Colon (tissue), 2 donors: ENCODE measurements at regions not wholly inside any gene's neighbourhood (a gene's known extent, or its start where the extent isn't known, plus 50 kb on each side); places are given as distances from the start of the nearest gene placed in this dataset.

Experiments
- FAIRE-seq: peaks from 2 replicates; lab custom pipeline; 2012; peaks lifted over from hg19 to GRCh38; lab: Jason Lieb, UNC
- donor health status: control.
- donor health status: control.

GRCh38 chr2:181770150-181770549 is 89.8 kb upstream of the NEUROD1 start:
- no peak for FAIRE-seq

- no peak for FAIRE-seq
Measured at GRCh38 chr2:181771356-181771755, 91.0 kb upstream of the NEUROD1 start.

- FAIRE-seq, result no peak
Measured at GRCh38 chr2:181772334-181772733, 92.0 kb upstream of the NEUROD1 start.

GRCh38 chr2:181772777-181773176 is 92.5 kb upstream of the NEUROD1 start:
- no peak for FAIRE-seq

GRCh38 chr2:181774685-181775084 is 94.4 kb upstream of the NEUROD1 start:
- FAIRE-seq, result no peak

- FAIRE-seq, result no peak
Measured at GRCh38 chr2:181776336-181776735, 96.0 kb upstream of the NEUROD1 start.

- no peak for FAIRE-seq
Measured at GRCh38 chr2:181777734-181778133, 97.4 kb upstream of the NEUROD1 start.

GRCh38 chr2:181778621-181779201 is 98.4 kb upstream of the NEUROD1 start:
- FAIRE-seq, result no peak

- FAIRE-seq, result no peak
Measured at GRCh38 chr2:181779288-181780021, 99.1 kb upstream of the NEUROD1 start.

GRCh38 chr2:181780047-181780651 is 99.8 kb upstream of the NEUROD1 start:
- no peak for FAIRE-seq

- peak; percentile 57 for FAIRE-seq
Measured at GRCh38 chr2:181780657-181781056, 100.3 kb upstream of the NEUROD1 start.

GRCh38 chr2:181781078-181781786 is 100.9 kb upstream of the NEUROD1 start:
- no peak for FAIRE-seq

GRCh38 chr2:181782660-181783059 is 102.3 kb upstream of the NEUROD1 start:
- no peak for FAIRE-seq

- FAIRE-seq, result no peak
Measured at GRCh38 chr2:181784556-181784955, 104.2 kb upstream of the NEUROD1 start.

GRCh38 chr2:181785691-181786344 is 105.5 kb upstream of the NEUROD1 start:
- no peak for FAIRE-seq

GRCh38 chr2:181786371-181787228 is 104.9 kb upstream of the ITPRID2 start:
- FAIRE-seq, result no peak

- no peak for FAIRE-seq
Measured at GRCh38 chr2:181787310-181788048, 104.1 kb upstream of the ITPRID2 start.

GRCh38 chr2:181788897-181789555 is 102.5 kb upstream of the ITPRID2 start:
- FAIRE-seq, result no peak

- FAIRE-seq, result no peak
Measured at GRCh38 chr2:181789827-181790448, 101.6 kb upstream of the ITPRID2 start.
